ENCODE measurements at regions not wholly inside any gene's neighbourhood (a gene's known extent, or its start where the extent isn't known, plus 50 kb on each side); places are given as distances from the start of the nearest gene placed in this dataset.

DNA sequence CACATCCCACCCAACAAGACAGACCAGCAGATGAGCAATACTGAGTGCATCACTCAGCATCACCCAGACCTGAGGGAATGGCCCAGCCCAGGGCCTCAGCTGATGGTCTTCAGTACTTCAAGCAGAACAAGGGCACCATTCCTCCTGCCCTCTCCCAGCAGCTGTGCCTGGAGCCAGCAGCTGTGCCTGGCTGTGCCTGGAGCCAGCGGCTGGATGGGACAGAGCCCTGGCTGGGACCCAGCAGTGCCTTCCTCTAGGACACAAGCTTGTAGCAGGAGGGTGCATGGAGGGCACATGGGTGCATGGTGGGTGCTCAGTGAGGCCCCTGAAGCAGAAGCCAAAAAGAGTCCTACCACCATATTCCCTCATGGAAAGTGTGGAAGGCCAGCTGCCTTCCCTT, 583.8 kb downstream of the NPHP4 start (continued):
- TF ChIP-seq, protein P1, sequence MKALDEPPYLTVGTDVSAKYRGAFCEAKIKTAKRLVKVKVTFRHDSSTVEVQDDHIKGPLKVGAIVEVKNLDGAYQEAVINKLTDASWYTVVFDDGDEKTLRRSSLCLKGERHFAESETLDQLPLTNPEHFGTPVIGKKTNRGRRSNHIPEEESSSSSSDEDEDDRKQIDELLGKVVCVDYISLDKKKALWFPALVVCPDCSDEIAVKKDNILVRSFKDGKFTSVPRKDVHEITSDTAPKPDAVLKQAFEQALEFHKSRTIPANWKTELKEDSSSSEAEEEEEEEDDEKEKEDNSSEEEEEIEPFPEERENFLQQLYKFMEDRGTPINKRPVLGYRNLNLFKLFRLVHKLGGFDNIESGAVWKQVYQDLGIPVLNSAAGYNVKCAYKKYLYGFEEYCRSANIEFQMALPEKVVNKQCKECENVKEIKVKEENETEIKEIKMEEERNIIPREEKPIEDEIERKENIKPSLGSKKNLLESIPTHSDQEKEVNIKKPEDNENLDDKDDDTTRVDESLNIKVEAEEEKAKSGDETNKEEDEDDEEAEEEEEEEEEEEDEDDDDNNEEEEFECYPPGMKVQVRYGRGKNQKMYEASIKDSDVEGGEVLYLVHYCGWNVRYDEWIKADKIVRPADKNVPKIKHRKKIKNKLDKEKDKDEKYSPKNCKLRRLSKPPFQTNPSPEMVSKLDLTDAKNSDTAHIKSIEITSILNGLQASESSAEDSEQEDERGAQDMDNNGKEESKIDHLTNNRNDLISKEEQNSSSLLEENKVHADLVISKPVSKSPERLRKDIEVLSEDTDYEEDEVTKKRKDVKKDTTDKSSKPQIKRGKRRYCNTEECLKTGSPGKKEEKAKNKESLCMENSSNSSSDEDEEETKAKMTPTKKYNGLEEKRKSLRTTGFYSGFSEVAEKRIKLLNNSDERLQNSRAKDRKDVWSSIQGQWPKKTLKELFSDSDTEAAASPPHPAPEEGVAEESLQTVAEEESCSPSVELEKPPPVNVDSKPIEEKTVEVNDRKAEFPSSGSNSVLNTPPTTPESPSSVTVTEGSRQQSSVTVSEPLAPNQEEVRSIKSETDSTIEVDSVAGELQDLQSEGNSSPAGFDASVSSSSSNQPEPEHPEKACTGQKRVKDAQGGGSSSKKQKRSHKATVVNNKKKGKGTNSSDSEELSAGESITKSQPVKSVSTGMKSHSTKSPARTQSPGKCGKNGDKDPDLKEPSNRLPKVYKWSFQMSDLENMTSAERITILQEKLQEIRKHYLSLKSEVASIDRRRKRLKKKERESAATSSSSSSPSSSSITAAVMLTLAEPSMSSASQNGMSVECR (CRISPR knock-in tag; IDR thresholded peaks at IDR 0.05; ENCODE audit: borderline replicate concordance) = no peak

DNA sequence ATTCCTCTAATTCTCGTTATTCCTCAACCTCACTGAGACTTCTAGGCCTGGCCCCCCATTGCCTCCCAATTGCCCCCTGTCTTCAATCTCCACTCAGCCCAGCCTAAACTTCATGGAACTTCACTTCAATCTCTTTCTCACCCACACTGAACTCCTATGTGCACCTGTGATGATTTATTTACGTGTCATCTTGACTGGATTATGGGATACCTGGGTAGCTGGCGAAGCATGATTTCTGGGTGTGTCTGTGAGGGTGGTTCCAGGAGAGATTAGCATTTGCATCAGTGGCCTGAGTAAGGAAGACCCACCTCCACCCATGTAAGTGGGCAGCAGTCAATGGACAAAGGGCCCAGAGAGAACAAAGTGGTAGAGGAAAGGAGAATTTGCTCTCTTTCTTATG, 587.0 kb downstream of the NPHP4 start:
- DNase-seq (ENCODE audit: low spot score) = no peak
- Mint-ChIP-seq H3K36me3 (peaks cover 76% of the 10 kb centered on the region), H3K27ac (no peak overlapping the region), H3K4me1 (no peaks in the 10 kb centered on the region), H3K9me3 (peaks cover 78% of the 10 kb centered on the region), H3K4me3 (no peak overlapping the region), H3K27me3 (ENCODE audit: low read depth) (no peaks in the 10 kb centered on the region)
- TF ChIP-seq ZNF219 (CRISPR knock-in tag; IDR thresholded peaks at IDR 0.05; ENCODE audit: borderline replicate concordance) = no peak
- TF ChIP-seq RORB (CRISPR knock-in tag; IDR thresholded peaks at IDR 0.05) = no peak
- no peak for TF ChIP-seq RELA (CRISPR knock-in tag; IDR thresholded peaks at IDR 0.05; ENCODE audit: borderline replicate concordance)
- TF ChIP-seq NFATC4 (CRISPR knock-in tag; IDR thresholded peaks at IDR 0.05) = no peak
- TF ChIP-seq ZNF396 (CRISPR knock-in tag; IDR thresholded peaks at IDR 0.05; ENCODE audit: borderline replicate concordance) = no peak
- TF ChIP-seq, protein P2, sequence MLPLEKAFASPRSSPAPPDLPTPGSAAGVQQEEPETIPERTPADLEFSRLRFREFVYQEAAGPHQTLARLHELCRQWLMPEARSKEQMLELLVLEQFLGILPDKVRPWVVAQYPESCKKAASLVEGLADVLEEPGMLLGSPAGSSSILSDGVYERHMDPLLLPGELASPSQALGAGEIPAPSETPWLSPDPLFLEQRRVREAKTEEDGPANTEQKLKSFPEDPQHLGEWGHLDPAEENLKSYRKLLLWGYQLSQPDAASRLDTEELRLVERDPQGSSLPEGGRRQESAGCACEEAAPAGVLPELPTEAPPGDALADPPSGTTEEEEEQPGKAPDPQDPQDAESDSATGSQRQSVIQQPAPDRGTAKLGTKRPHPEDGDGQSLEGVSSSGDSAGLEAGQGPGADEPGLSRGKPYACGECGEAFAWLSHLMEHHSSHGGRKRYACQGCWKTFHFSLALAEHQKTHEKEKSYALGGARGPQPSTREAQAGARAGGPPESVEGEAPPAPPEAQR (CRISPR knock-in tag; IDR thresholded peaks at IDR 0.05) = no peak
- TF ChIP-seq CREB1 (CRISPR knock-in tag; IDR thresholded peaks at IDR 0.05) = no peak
- no peak for TF ChIP-seq KAT7 (CRISPR knock-in tag; IDR thresholded peaks at IDR 0.05; ENCODE audit: borderline replicate concordance)
- ChIA-PET POLR2A (no interaction called here), CTCF (no interaction called here)
- ATAC-seq = no peak

DNA sequence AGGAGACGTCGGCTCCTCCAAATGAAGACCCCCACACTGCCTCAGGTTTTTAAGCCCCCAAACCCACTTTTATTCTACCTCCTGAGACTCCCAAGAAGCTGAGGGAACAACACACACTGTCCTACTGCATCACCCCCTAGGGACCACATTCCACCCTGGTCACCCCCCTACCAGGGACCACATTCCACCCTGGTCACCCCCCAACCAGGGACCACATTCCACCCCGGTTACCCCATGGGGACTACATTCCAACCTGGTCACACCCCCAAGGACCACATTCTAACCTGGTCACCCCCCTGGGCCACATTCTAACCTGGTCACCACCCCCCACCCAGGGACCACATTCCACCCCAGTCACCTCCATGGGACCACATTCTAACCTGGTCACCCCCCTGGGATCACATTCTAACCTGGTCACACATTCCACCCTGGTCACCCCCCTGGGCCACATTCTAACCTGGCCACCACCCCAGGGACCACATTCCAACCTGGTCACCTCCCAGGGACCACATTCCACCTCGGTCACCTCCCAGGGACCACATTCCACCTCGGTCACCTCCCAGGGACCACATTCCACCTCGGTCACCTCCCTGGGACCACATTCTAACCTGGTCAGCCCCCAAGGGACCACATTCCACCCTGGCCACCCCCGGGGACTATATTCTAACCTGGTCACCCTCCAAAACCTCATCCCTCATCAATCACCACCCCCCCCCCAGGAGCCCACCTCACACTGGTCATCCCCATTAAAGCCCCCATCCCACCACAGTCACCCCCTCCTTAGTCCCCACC, 587.6 kb downstream of the NPHP4 start:
- Mint-ChIP-seq H3K9me3 (peaks cover 78% of the 10 kb centered on the region), H3K36me3 (peaks cover 75% of the 10 kb centered on the region), H3K4me1 (no peaks in the 10 kb centered on the region), H3K27me3 (ENCODE audit: low read depth) (no peaks in the 10 kb centered on the region; the same call in 1 of the 2 replicates), H3K4me3 (no peak overlapping the region), H3K27ac (no peak overlapping the region)
- POLR2A ChIA-PET = no interaction called here
- no peak for TF ChIP-seq HMGA2 (CRISPR knock-in tag; IDR thresholded peaks at IDR 0.05)
- TF ChIP-seq NR3C1 (CRISPR knock-in tag; conservative IDR thresholded peaks at IDR 0.05; ENCODE audit: low read depth) = no peak
- TF ChIP-seq MYBL2 (CRISPR knock-in tag; IDR thresholded peaks at IDR 0.05) = no peak
- TF ChIP-seq, protein P3, sequence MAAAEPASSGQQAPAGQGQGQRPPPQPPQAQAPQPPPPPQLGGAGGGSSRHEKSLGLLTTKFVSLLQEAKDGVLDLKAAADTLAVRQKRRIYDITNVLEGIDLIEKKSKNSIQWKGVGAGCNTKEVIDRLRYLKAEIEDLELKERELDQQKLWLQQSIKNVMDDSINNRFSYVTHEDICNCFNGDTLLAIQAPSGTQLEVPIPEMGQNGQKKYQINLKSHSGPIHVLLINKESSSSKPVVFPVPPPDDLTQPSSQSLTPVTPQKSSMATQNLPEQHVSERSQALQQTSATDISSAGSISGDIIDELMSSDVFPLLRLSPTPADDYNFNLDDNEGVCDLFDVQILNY (CRISPR knock-in tag; IDR thresholded peaks at IDR 0.05) = no peak
- TF ChIP-seq ETV6 (CRISPR knock-in tag; IDR thresholded peaks at IDR 0.05) = no peak
- no peak for TF ChIP-seq NFATC4 (CRISPR knock-in tag; IDR thresholded peaks at IDR 0.05)
- TF ChIP-seq, protein P4, sequence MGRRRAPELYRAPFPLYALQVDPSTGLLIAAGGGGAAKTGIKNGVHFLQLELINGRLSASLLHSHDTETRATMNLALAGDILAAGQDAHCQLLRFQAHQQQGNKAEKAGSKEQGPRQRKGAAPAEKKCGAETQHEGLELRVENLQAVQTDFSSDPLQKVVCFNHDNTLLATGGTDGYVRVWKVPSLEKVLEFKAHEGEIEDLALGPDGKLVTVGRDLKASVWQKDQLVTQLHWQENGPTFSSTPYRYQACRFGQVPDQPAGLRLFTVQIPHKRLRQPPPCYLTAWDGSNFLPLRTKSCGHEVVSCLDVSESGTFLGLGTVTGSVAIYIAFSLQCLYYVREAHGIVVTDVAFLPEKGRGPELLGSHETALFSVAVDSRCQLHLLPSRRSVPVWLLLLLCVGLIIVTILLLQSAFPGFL (CRISPR knock-in tag; IDR thresholded peaks at IDR 0.05; ENCODE audit: borderline replicate concordance) = no peak
- TF ChIP-seq, protein P5, sequence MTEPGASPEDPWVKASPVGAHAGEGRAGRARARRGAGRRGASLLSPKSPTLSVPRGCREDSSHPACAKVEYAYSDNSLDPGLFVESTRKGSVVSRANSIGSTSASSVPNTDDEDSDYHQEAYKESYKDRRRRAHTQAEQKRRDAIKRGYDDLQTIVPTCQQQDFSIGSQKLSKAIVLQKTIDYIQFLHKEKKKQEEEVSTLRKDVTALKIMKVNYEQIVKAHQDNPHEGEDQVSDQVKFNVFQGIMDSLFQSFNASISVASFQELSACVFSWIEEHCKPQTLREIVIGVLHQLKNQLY (CRISPR knock-in tag; IDR thresholded peaks at IDR 0.05) = no peak
- ATAC-seq (no peak), DNase-seq (ENCODE audit: low spot score) (no peak)
- CTCF ChIA-PET = no interaction called here

All from WTC11 (cell line).